HG03135 (cell line): ENCODE measurements at regions not wholly inside any gene's neighbourhood (a gene's known extent, or its start where the extent isn't known, plus 50 kb on each side); places are given as distances from the start of the nearest gene placed in this dataset.

Source experiments
- ATAC-seq: cut with Tn5 transposase; IDR thresholded peaks from one replicate; pipeline ENCODE4 v1.9.1; 2021; ENCODE audit warnings: mild to moderate bottlenecking, moderate library complexity; ENCODE audit not compliant: unreplicated experiment

GRCh38 chr3:31242026-31242960 lies 290.4 kb upstream of the STT3B start:
- peak; percentile 62 for ATAC-seq

GRCh38 chr3:31244929-31245817 lies 287.6 kb upstream of the STT3B start:
- ATAC-seq = no peak

- ATAC-seq = no peak
Measured at GRCh38 chr3:31246293-31247062, 286.2 kb upstream of the STT3B start.

GRCh38 chr3:31247063-31247447 lies 285.7 kb upstream of the STT3B start:
- ATAC-seq = no peak

- ATAC-seq = peak; percentile 58
Measured at GRCh38 chr3:31247850-31248562, 284.7 kb upstream of the STT3B start.

GRCh38 chr3:31248563-31248992 lies 284.1 kb upstream of the STT3B start:
- peak; percentile 4 for ATAC-seq

- ATAC-seq = no peak
Measured at GRCh38 chr3:31249545-31249944, 283.2 kb upstream of the STT3B start.

- ATAC-seq = no peak
Measured at GRCh38 chr3:31250116-31250777, 282.5 kb upstream of the STT3B start.

- ATAC-seq = no peak
Measured at GRCh38 chr3:31251083-31251482, 281.6 kb upstream of the STT3B start.

- ATAC-seq = no peak
Measured at GRCh38 chr3:31252216-31253185, 280.2 kb upstream of the STT3B start.

GRCh38 chr3:31253782-31254181 lies 278.9 kb upstream of the STT3B start:
- ATAC-seq = no peak

- no peak for ATAC-seq
Measured at GRCh38 chr3:31254483-31254882, 278.2 kb upstream of the STT3B start.

- no peak for ATAC-seq
Measured at GRCh38 chr3:31255007-31255581, 277.6 kb upstream of the STT3B start.

- ATAC-seq = no peak
Measured at GRCh38 chr3:31262201-31262600, 270.5 kb upstream of the STT3B start.

- ATAC-seq = no peak
Measured at GRCh38 chr3:31263897-31264296, 268.8 kb upstream of the STT3B start.

GRCh38 chr3:31265646-31266428 lies 266.9 kb upstream of the STT3B start:
- no peak for ATAC-seq

- ATAC-seq = no peak
Measured at GRCh38 chr3:31268868-31269267, 263.9 kb upstream of the STT3B start.
